Kidney (tissue), 13 donors: ENCODE measurements at regions not wholly inside any gene's neighbourhood (a gene's known extent, or its start where the extent isn't known, plus 50 kb on each side); places are given as distances from the start of the nearest gene placed in this dataset.
A peak's percentile ranks its signal among the peaks of the same experiment; 100 is the strongest.

Source experiments
- DNase-seq, 5 donors: peaks; one replicate each; pipeline ENCODE4 v3.0.0-alpha.2; 2013 to 2020
- FAIRE-seq: peaks from 2 replicates; lab custom pipeline; 2012; peaks lifted over from hg19 to GRCh38; lab: Jason Lieb, UNC
- H3K27ac ChIP-seq, 2 donors: one replicate each; pipeline ENCODE4 v1.7.0; 2013; ENCODE audit warnings: low read depth in 2 of 2, low read length in 2 of 2, inconsistent platforms in 1 of 2
- H3K27me3 ChIP-seq: one replicate; pipeline ENCODE4 v1.7.1; 2013; ENCODE audit warnings: low read length, inconsistent platforms; ENCODE audit not compliant: control insufficient read depth, insufficient read depth
- H3K36me3 ChIP-seq, 3 donors: one replicate each; pipeline versions ENCODE4 v1.7.0 to v1.7.1; 2013; ENCODE audit warnings: low read length in 3 of 3, control low read depth in 1 of 3, inconsistent platforms in 1 of 3; ENCODE audit not compliant: insufficient read depth in 3 of 3, control insufficient read depth in 2 of 3
- H3K4me1 ChIP-seq, 3 donors: one replicate each; pipeline versions ENCODE4 v1.7.0 to v1.7.1; 2013; ENCODE audit warnings: low read length in 3 of 3, inconsistent platforms in 1 of 3, low read depth in 1 of 3; ENCODE audit not compliant: control insufficient read depth in 2 of 3, insufficient read depth in 2 of 3
- H3K4me3 ChIP-seq, 3 donors: one replicate each; pipeline versions ENCODE4 v1.7.0 to v1.8.1; 2013; ENCODE audit warnings: low read length in 3 of 3, control low read depth in 1 of 3, inconsistent platforms in 1 of 3
- H3K9ac ChIP-seq, 3 donors: one replicate each; pipeline versions ENCODE4 v1.7.0 to v1.7.1; 2013; ENCODE audit warnings: low read length in 3 of 3, control low read depth in 1 of 3, inconsistent platforms in 1 of 3
- H3K9me3 ChIP-seq, 3 donors: one replicate each; pipeline versions ENCODE4 v1.7.0 to v1.7.1; 2013; ENCODE audit warnings: low read length in 3 of 3, control low read depth in 1 of 3, inconsistent platforms in 1 of 3; ENCODE audit not compliant: control insufficient read depth in 2 of 3, insufficient read depth in 1 of 3
- intact Hi-C: fragments of 100-400 bp; cut with DNase I; formaldehyde crosslinking; loops from one replicate; pipeline ENCODE4 v1.11.1; 2022
- TF ChIP-seq, protein P1 (sequence below): IDR thresholded peaks from 3 replicates; pipeline ENCODE4 v1.5.1; 2012; ENCODE audit warnings: mild to moderate bottlenecking, moderate library complexity, borderline replicate concordance; ENCODE audit not compliant: insufficient read depth; ENCODE audit errors: extremely low read depth
- donor health status: control.
- donor health status: control.
- donor health status: control.
- donor health status: control.
- donor health status: control.
- donor health status: DM: yes; HTN: yes; CAD: no.
- donor health status: Normal renal cell carcinoma (clear cell type).

GRCh38 chr15:95226835-95227234, 995.5 kb downstream of the MCTP2 start:
- TF ChIP-seq, protein P1, sequence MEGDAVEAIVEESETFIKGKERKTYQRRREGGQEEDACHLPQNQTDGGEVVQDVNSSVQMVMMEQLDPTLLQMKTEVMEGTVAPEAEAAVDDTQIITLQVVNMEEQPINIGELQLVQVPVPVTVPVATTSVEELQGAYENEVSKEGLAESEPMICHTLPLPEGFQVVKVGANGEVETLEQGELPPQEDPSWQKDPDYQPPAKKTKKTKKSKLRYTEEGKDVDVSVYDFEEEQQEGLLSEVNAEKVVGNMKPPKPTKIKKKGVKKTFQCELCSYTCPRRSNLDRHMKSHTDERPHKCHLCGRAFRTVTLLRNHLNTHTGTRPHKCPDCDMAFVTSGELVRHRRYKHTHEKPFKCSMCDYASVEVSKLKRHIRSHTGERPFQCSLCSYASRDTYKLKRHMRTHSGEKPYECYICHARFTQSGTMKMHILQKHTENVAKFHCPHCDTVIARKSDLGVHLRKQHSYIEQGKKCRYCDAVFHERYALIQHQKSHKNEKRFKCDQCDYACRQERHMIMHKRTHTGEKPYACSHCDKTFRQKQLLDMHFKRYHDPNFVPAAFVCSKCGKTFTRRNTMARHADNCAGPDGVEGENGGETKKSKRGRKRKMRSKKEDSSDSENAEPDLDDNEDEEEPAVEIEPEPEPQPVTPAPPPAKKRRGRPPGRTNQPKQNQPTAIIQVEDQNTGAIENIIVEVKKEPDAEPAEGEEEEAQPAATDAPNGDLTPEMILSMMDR, result no peak
- Histone ChIP-seq H3K4me3 (no peak overlapping the region), H3K27me3 (no peaks in the 10 kb centered on the region), H3K36me3 (no peaks in the 10 kb centered on the region), H3K4me1 (no peaks in the 10 kb centered on the region), H3K9ac (no peak overlapping the region), H3K9me3 (no peaks in the 10 kb centered on the region), H3K27ac (no peak overlapping the region)
- DNase-seq (peak in 1 of 5 donors; percentile 16), FAIRE-seq (no peak)
- intact Hi-C loops, result no loop called here

GRCh38 chr15:95227235-95227634, 995.9 kb downstream of the MCTP2 start:
- FAIRE-seq (no peak), DNase-seq (no peak)
- TF ChIP-seq, protein P1, result no peak
- H3K36me3 ChIP-seq, result no peaks in the 10 kb centered on the region
- no peak overlapping the region for H3K9ac ChIP-seq
- H3K4me1 ChIP-seq, result no peaks in the 10 kb centered on the region
- no peak overlapping the region for H3K4me3 ChIP-seq
- intact Hi-C loops, result no loop called here
- no peaks in the 10 kb centered on the region for H3K9me3 ChIP-seq
- H3K27ac ChIP-seq, result no peak overlapping the region
- no peaks in the 10 kb centered on the region for H3K27me3 ChIP-seq

- no peak for FAIRE-seq
- H3K4me3 ChIP-seq, result no peak overlapping the region
Observed at GRCh38 chr15:95228856-95229555, 997.6 kb downstream of the MCTP2 start.

More at GRCh38 chr15:95228856-95229555, 997.6 kb downstream of the MCTP2 start:
- TF ChIP-seq, protein P1, result no peak
- no peak overlapping the region for H3K27ac ChIP-seq
- H3K27me3 ChIP-seq, result no peaks in the 10 kb centered on the region
- intact Hi-C loops, result no loop called here
- H3K9ac ChIP-seq, result no peak overlapping the region
- H3K9me3 ChIP-seq, result no peaks in the 10 kb centered on the region
- H3K36me3 ChIP-seq, result no peaks in the 10 kb centered on the region
- no peaks in the 10 kb centered on the region for H3K4me1 ChIP-seq
- no peak for DNase-seq
